GM12878 (cell line): ENCODE measurements at regions not wholly inside any gene's neighbourhood (a gene's known extent, or its start where the extent isn't known, plus 50 kb on each side); places are given as distances from the start of the nearest gene placed in this dataset.

ENCODE experiments used
- ATAC-seq: fragments of 200-7000 bp; cut with Tn5 transposase; 3 replicates; pipeline ENCODE4 v1.9.1; 2020; ENCODE audit warnings: mild to moderate bottlenecking, moderate library complexity
- BruUV-seq: library from RNA; stranded (reverse); fragments of 400-500 nt; replicated peaks from 2 replicates; lab custom pipeline; 2021; lab: Mats Ljungman, UMichigan
- CTCF ChIA-PET: fragments of 300-600 bp; sonication (Branson Sonifier 250); formaldehyde crosslinking; extraction: SDS; loops from one replicate; lab custom pipeline; 2021; ENCODE audit warnings: inconsistent platforms; lab: Yijun Ruan, JAX
- POLR2A ChIA-PET: fragments of 350-600 bp; formaldehyde crosslinking; extraction: SDS; loops from one replicate; lab custom pipeline; 2021; ENCODE audit warnings: inconsistent platforms; lab: Charles Lee
- RAD21 ChIA-PET: fragments of 300-600 bp; sonication (Branson Sonifier 250); formaldehyde crosslinking; loops from one replicate; lab custom pipeline; 2023; ENCODE audit warnings: antibody characterized with exemption; ENCODE audit not compliant: unreplicated experiment; lab: Charles Lee
- SMC1A ChIA-PET: fragments of 300-600 bp; sonication (Branson Sonifier 250); formaldehyde crosslinking; loops from one replicate; lab custom pipeline; 2023; ENCODE audit not compliant: unreplicated experiment, uncharacterized antibody; lab: Charles Lee
- DNase-seq: peaks from one replicate; pipeline ENCODE4 v3.0.0-alpha.2; 2011; ENCODE audit warnings: low read depth, low spot score
- FAIRE-seq: peaks from 3 replicates; lab custom pipeline; 2011; peaks lifted over from hg19 to GRCh38; lab: Jason Lieb, UNC
- H2AFZ ChIP-seq: 2 replicates; pipeline ENCODE4 v1.6.0; 2011; ENCODE audit warnings: low read depth, low read length, control low read depth; ENCODE audit not compliant: control insufficient read depth
- H3K27ac ChIP-seq: 2 replicates; pipeline ENCODE4 v1.5.1; 2011; ENCODE audit warnings: control low read depth; ENCODE audit not compliant: control insufficient read depth, insufficient read depth
- H3K27me3 ChIP-seq, 2 experiments: replicated peaks in 1 of 2; 2 replicates each; pipeline versions ENCODE4 v1.6.0 to v1.6.1; 2011; ENCODE audit warnings: low read length in 1 of 2; ENCODE audit not compliant: control insufficient read depth in 2 of 2, insufficient read depth in 2 of 2
- H3K36me3 ChIP-seq, 2 experiments: 2 replicates each; pipeline ENCODE4 v1.5.1; 2011; ENCODE audit warnings: low read length in 1 of 2; ENCODE audit not compliant: control insufficient read depth in 2 of 2, insufficient read depth in 2 of 2
- H3K4me1 ChIP-seq: 2 replicates; pipeline ENCODE4 v1.6.1; 2011; ENCODE audit warnings: mild to moderate bottlenecking, low read length, moderate library complexity, mixed read lengths; ENCODE audit not compliant: control insufficient read depth, insufficient read depth
- H3K4me2 ChIP-seq: 2 replicates; pipeline ENCODE4 v1.6.0; 2011; ENCODE audit warnings: control low read depth; ENCODE audit not compliant: control insufficient read depth, insufficient read depth
- H3K4me3 ChIP-seq: fragments of 200-600 bp; sonication (generic); 2 replicates; pipeline ENCODE4 v1.5.1; 2016
- H3K79me2 ChIP-seq: 2 replicates; pipeline ENCODE4 v1.6.0; 2011; ENCODE audit warnings: low read length; ENCODE audit not compliant: control insufficient read depth, insufficient read depth
- H3K9ac ChIP-seq: 2 replicates; pipeline ENCODE4 v1.8.0; 2011; ENCODE audit warnings: low read length, control low read depth, mixed read lengths; ENCODE audit not compliant: control insufficient read depth, insufficient read depth
- H3K9me3 ChIP-seq: replicated peaks from 3 replicates; pipeline ENCODE4 v1.5.1; 2011; ENCODE audit warnings: mild to moderate bottlenecking, low read length; ENCODE audit not compliant: control insufficient read depth, insufficient read depth
- H4K20me1 ChIP-seq: 2 replicates; pipeline ENCODE4 v1.6.0; 2011; ENCODE audit not compliant: control insufficient read depth, insufficient read depth
- CHD1 ChIP-seq: IDR thresholded peaks from 2 replicates; pipeline ENCODE4 v1.6.1; 2012; ENCODE audit warnings: low read depth, low read length, improper control_type of control experiment
- CHD4 ChIP-seq: fragments of 200-600 bp; sonication (generic); IDR thresholded peaks from 2 replicates; pipeline ENCODE4 v1.6.1; 2016; ENCODE audit warnings: mild to moderate bottlenecking
- CTCF ChIP-seq, 3 experiments: IDR thresholded peaks in 2 of 3; conservative IDR thresholded peaks in 1 of 3; 2 replicates each; pipeline ENCODE4 v1.5.1; 2011; ENCODE audit warnings: low read depth in 3 of 3, low read length in 3 of 3, mild to moderate bottlenecking in 3 of 3, control low read depth in 2 of 3, moderate library complexity in 2 of 3, inconsistent platforms in 1 of 3, mixed read lengths in 1 of 3; ENCODE audit not compliant: control insufficient read depth in 2 of 3, insufficient read depth in 1 of 3; ENCODE audit errors: extremely low read depth in 1 of 3
- DPF2 ChIP-seq: fragments of 450-650 bp; IDR thresholded peaks from 2 replicates; pipeline ENCODE4 v1.6.1; 2017; ENCODE audit warnings: mild to moderate bottlenecking
- EGR1 ChIP-seq, 2 experiments: IDR thresholded peaks; 1 replicate in 1 of 2; 2 replicates in 1 of 2; pipeline ENCODE4 v1.6.1; 2011 to 2012; ENCODE audit warnings: low read depth in 2 of 2, low read length in 2 of 2, borderline replicate concordance in 1 of 2, mild to moderate bottlenecking in 1 of 2, moderate library complexity in 1 of 2
- ESRRA ChIP-seq: IDR thresholded peaks from 2 replicates; pipeline ENCODE4 v1.6.1; 2012; ENCODE audit warnings: mild to moderate bottlenecking, low read length, improper control_type of control experiment
- JUND ChIP-seq: IDR thresholded peaks from 2 replicates; pipeline ENCODE4 v1.6.1; 2012; ENCODE audit warnings: low read depth, mild to moderate bottlenecking, low read length, improper control_type of control experiment, moderate library complexity
- MTA3 ChIP-seq: IDR thresholded peaks from 2 replicates; pipeline ENCODE4 v1.6.1; 2012; ENCODE audit warnings: low read length, inconsistent platforms, borderline replicate concordance
- MYC ChIP-seq: IDR thresholded peaks from 2 replicates; pipeline ENCODE4 v1.6.1; 2011; ENCODE audit warnings: mild to moderate bottlenecking, low read length, moderate library complexity, inconsistent platforms; ENCODE audit not compliant: insufficient read depth, insufficient replicate concordance, insufficient read length, severe bottlenecking
- NFYB ChIP-seq: IDR thresholded peaks from 2 replicates; pipeline ENCODE4 v1.6.1; 2011; ENCODE audit warnings: low read depth, mild to moderate bottlenecking, low read length, improper control_type of control experiment, moderate library complexity; ENCODE audit not compliant: insufficient read depth
- NRF1 ChIP-seq: conservative IDR thresholded peaks from 2 replicates; pipeline ENCODE4 v1.6.1; 2011; ENCODE audit warnings: mild to moderate bottlenecking, low read depth, low read length, improper control_type of control experiment
- SIN3A ChIP-seq: IDR thresholded peaks from 2 replicates; pipeline ENCODE4 v1.6.1; 2012; ENCODE audit warnings: low read depth, low read length, improper control_type of control experiment
- SIX5 ChIP-seq: IDR thresholded peaks from 2 replicates; pipeline ENCODE4 v1.6.1; 2011; ENCODE audit warnings: mild to moderate bottlenecking, low read depth, low read length, moderate library complexity; ENCODE audit not compliant: severe bottlenecking
- USF1 ChIP-seq: IDR thresholded peaks from 2 replicates; pipeline ENCODE4 v1.6.1; 2011; ENCODE audit warnings: borderline replicate concordance, low read depth, mild to moderate bottlenecking, moderate library complexity, mixed read lengths, low read length; ENCODE audit not compliant: insufficient read depth; ENCODE audit errors: extremely low read length
- YBX1 ChIP-seq: fragments of 450-650 bp; IDR thresholded peaks from 2 replicates; pipeline ENCODE4 v1.6.1; 2016; ENCODE audit warnings: antibody characterized with exemption
- YY1 ChIP-seq: IDR thresholded peaks from 2 replicates; pipeline ENCODE4 v1.6.1; 2011; ENCODE audit warnings: low read depth, mild to moderate bottlenecking, low read length
- WGBS: methylation state at CpG from one replicate; pipeline ENCODE4 v1.1.6; 2016; ENCODE audit warnings: low lambda C conversion rate; ENCODE audit not compliant: insufficient replicate concordance, insufficient coverage; ENCODE audit errors: missing lambda C conversion rate; 5-methylcytosine and 5-hydroxymethylcytosine counted together
- in situ Hi-C: fragments of 300-500 bp; cut with MboI; formaldehyde crosslinking; loops from 9 replicates; pipeline ENCODE4 v1.14.3; 2018; ENCODE audit warnings: mixed read lengths
- intact Hi-C: fragments of 100-400 bp; cut with micrococcal nuclease; formaldehyde crosslinking; loops from one replicate; pipeline ENCODE4 v1.14.2; 2022; ENCODE audit not compliant: unreplicated experiment

GRCh38 chr12:32983332-32983731 lies 86.8 kb upstream of the PKP2 start:
- no peaks in the 10 kb centered on the region for H3K79me2 ChIP-seq
- intact Hi-C loops = no loop called here
- no peak overlapping the region for H3K4me2 ChIP-seq
- no peaks in the 10 kb centered on the region for H3K36me3 ChIP-seq
- no peaks in the 10 kb centered on the region for H3K27me3 ChIP-seq
- H3K4me1 ChIP-seq = no peaks in the 10 kb centered on the region
- 21% methylated on average over 10 of the region's 10 CpGs for WGBS
- ATAC-seq = no peak
- TF ChIP-seq NFYB (no peak), USF1 (no peak), CHD1 (no peak), JUND (no peak), YBX1 (no peak), ESRRA (no peak), CHD4 (no peak), MTA3 (no peak), EGR1 (IDR thresholded peaks at IDR 0.05; ENCODE audit: borderline replicate concordance in 1 of 2, low read depth in 2 of 2, low read length in 2 of 2) (no peak), MYC (no peak), SIN3A (no peak), CTCF (IDR thresholded peaks at IDR 0.05 in 2 of 3, conservative IDR thresholded peaks at IDR 0.05 in 1 of 3; ENCODE audit: control insufficient read depth in 2 of 3, extremely low read depth in 1 of 3, insufficient read depth in 1 of 3, low read depth in 3 of 3, low read length in 3 of 3) (no peak), SIX5 (no peak), NRF1 (no peak), YY1 (no peak), DPF2 (no peak)
- BruUV-seq = no TSS peak
- POLR2A ChIA-PET = no interaction called here
- no peak overlapping the region for H3K4me3 ChIP-seq
- in situ Hi-C loops = no loop called here
- no peaks in the 10 kb centered on the region for H3K9me3 ChIP-seq
- FAIRE-seq = no peak
- RAD21 ChIA-PET = no interaction called here
- no peak overlapping the region for H3K9ac ChIP-seq
- SMC1A ChIA-PET = no interaction called here
- no peaks in the 10 kb centered on the region for H4K20me1 ChIP-seq
- CTCF ChIA-PET = no interaction called here
- no peak for DNase-seq
- no peak overlapping the region for H3K27ac ChIP-seq
- no peak overlapping the region for H2AFZ ChIP-seq
